ENCODE measurements at regions not wholly inside any gene's neighbourhood (a gene's known extent, or its start where the extent isn't known, plus 50 kb on each side); places are given as distances from the start of the nearest gene placed in this dataset.

GRCh38 chr4:181364504-181364903, 878.7 kb upstream of the TENM3 start:
- intact Hi-C loops (cut with DNase I) = no loop called here
- DNase-seq = no peak

GRCh38 chr4:181365671-181366070, 877.5 kb upstream of the TENM3 start:
- intact Hi-C loops (cut with DNase I) = no loop called here
- DNase-seq = peak in 1 of 10 donors; percentile 61

GRCh38 chr4:181372014-181372413, 871.2 kb upstream of the TENM3 start:
- no peak for DNase-seq
- intact Hi-C loops (cut with DNase I) = no loop called here

- intact Hi-C loops (cut with DNase I) = no loop called here
- DNase-seq = peak in 1 of 10 donors; percentile 43
These were observed 867.1 kb upstream of the TENM3 start for GRCh38 chr4:181376058-181376457.

- intact Hi-C loops (cut with DNase I) = no loop called here
- DNase-seq = no peak
These were observed 855.1 kb upstream of the TENM3 start for GRCh38 chr4:181388061-181388460.

GRCh38 chr4:181416966-181417365, 826.2 kb upstream of the TENM3 start:
- intact Hi-C loops (cut with DNase I) = no loop called here
- no peak for DNase-seq

GRCh38 chr4:181418496-181418895, 824.7 kb upstream of the TENM3 start:
- intact Hi-C loops (cut with DNase I) = no loop called here
- no peak for DNase-seq

GRCh38 chr4:181420950-181421349, 822.3 kb upstream of the TENM3 start:
- DNase-seq = no peak

GRCh38 chr4:181424362-181425016, 818.7 kb upstream of the TENM3 start:
- DNase-seq = no peak
- intact Hi-C loops (cut with DNase I) = no loop called here

More at GRCh38 chr4:181420950-181421349, 822.3 kb upstream of the TENM3 start:
- intact Hi-C loops (cut with DNase I) = no loop called here

- intact Hi-C loops (cut with DNase I) = no loop called here
- no peak for DNase-seq
These were observed 816.1 kb upstream of the TENM3 start for GRCh38 chr4:181427076-181427475.

GRCh38 chr4:181431006-181431405, 812.2 kb upstream of the TENM3 start:
- DNase-seq = no peak
- intact Hi-C loops (cut with DNase I) = no loop called here

GRCh38 chr4:181431661-181432060, 811.5 kb upstream of the TENM3 start:
- intact Hi-C loops (cut with DNase I) = no loop called here
- no peak for DNase-seq

GRCh38 chr4:181432335-181432734, 810.9 kb upstream of the TENM3 start:
- DNase-seq = no peak
- intact Hi-C loops (cut with DNase I) = no loop called here

GRCh38 chr4:181437895-181438294, 805.3 kb upstream of the TENM3 start:
- intact Hi-C loops (cut with DNase I) = no loop called here
- no peak for DNase-seq

GRCh38 chr4:181438641-181439040, 804.6 kb upstream of the TENM3 start:
- intact Hi-C loops (cut with DNase I) = no loop called here
- peak in 2 of 10 donors; percentile 10 to 20 for DNase-seq

GRCh38 chr4:181443021-181443420, 800.2 kb upstream of the TENM3 start:
- intact Hi-C loops (cut with DNase I) = no loop called here
- peak in 1 of 10 donors; percentile 18 for DNase-seq

- peak in 1 of 10 donors; percentile 18 for DNase-seq
- intact Hi-C loops (cut with DNase I) = no loop called here
These were observed 777.4 kb upstream of the TENM3 start for GRCh38 chr4:181465826-181466225.

GRCh38 chr4:181468451-181468850, 774.8 kb upstream of the TENM3 start:
- intact Hi-C loops (cut with DNase I) = no loop called here

GRCh38 chr4:181470306-181470705, 772.9 kb upstream of the TENM3 start:
- intact Hi-C loops (cut with DNase I) = no loop called here
- DNase-seq = no peak

More at GRCh38 chr4:181468451-181468850, 774.8 kb upstream of the TENM3 start:
- no peak for DNase-seq

GRCh38 chr4:181475359-181475758, 767.8 kb upstream of the TENM3 start:
- no peak for DNase-seq
- intact Hi-C loops (cut with DNase I) = no loop called here

- DNase-seq = peak in 3 of 10 donors; percentile 69 to 75 (median 70)
These were observed 767.3 kb upstream of the TENM3 start for GRCh38 chr4:181475781-181476507.

GRCh38 chr4:181476508-181476890, 766.7 kb upstream of the TENM3 start:
- intact Hi-C loops (cut with DNase I) = no loop called here
- no peak for DNase-seq

More at GRCh38 chr4:181475781-181476507, 767.3 kb upstream of the TENM3 start:
- intact Hi-C loops (cut with DNase I) = no loop called here
